ENCODE measurements at regions not wholly inside any gene's neighbourhood (a gene's known extent, or its start where the extent isn't known, plus 50 kb on each side); places are given as distances from the start of the nearest gene placed in this dataset.

GRCh38 chr3:147240581-147240980 lies 165.8 kb downstream of the ZIC4 start:
- no peak for TF ChIP-seq CTCF (IDR thresholded peaks at IDR 0.05; ENCODE audit: insufficient read depth, low read depth, low read length)
- TF ChIP-seq EZH2 (IDR thresholded peaks at IDR 0.05; ENCODE audit: insufficient read depth, low read length), result no peak
